ENCODE measurements at regions not wholly inside any gene's neighbourhood (a gene's known extent, or its start where the extent isn't known, plus 50 kb on each side); places are given as distances from the start of the nearest gene placed in this dataset.

DNA sequence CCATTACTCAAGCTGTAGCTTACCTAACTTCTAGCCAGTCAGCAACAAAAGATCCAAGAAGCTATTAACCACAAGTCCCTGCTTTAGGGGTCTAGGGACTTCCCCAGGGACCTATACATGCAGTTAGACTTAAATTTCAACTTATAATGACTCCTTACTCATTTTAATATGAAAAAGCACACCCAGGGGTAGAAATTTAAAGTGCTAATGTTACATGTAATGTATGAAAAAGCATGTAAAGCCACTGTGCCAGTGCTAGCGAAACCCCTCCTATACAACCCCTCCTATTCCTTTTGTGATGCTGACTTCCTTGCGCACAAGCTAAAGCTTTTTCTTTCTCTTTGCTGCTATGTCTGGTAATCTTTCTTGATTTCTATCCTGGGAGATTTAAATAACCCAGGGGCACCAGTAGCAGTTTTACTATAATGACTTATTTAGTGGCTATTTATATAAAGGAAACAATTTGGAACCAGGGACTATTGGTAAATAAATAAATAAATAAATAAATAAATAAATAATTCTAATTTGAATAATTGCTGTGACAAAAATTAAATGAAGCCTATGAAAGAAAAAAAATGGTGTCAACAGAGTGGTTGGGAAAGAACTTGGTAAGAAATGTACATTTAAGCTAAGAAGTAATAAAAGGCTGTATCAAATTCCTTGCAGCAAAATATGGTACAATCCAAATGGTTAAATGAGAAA lies 110.5 kb upstream of the MAGI2 start:
- Histone ChIP-seq H4K20me1 (replicated peaks; ENCODE audit: control insufficient read depth, extremely low read depth, insufficient read depth, low read length) (no peaks in the 10 kb centered on the region), H3K4me2 (ENCODE audit: insufficient read depth, low read length) (no peak overlapping the region), H2AFZ (ENCODE audit: low read depth, low read length) (no peak overlapping the region), H3K9me1 (replicated peaks; ENCODE audit: control insufficient read depth, extremely low read depth, insufficient read depth, low read length) (no peaks in the 10 kb centered on the region), H3K27me3 (ENCODE audit: control insufficient read depth in 2 of 2, insufficient read depth in 2 of 2, low read length in 2 of 2) (no peaks in the 10 kb centered on the region), H3K9ac (replicated peaks; ENCODE audit: extremely low read depth, insufficient read depth, low read length) (no peak overlapping the region), H3K4me3 (replicated peaks in 1 of 3; ENCODE audit: insufficient read depth in 1 of 3, low read depth in 1 of 3, low read length in 3 of 3) (no peak overlapping the region), H3K27ac (ENCODE audit: insufficient read depth, low read depth, low read length) (no peak overlapping the region), H3K36me3 (ENCODE audit: control insufficient read depth in 2 of 2, extremely low read depth in 1 of 2, insufficient read depth in 2 of 2, low read length in 2 of 2) (no peaks in the 10 kb centered on the region), H3K79me2 (ENCODE audit: control insufficient read depth, insufficient read depth, low read length) (no peaks in the 10 kb centered on the region), H3K4me1 (ENCODE audit: control insufficient read depth, extremely low read depth, insufficient read depth, low read length) (no peaks in the 10 kb centered on the region), H3K9me3 (replicated peaks; ENCODE audit: control insufficient read depth, insufficient read depth, low read length) (no peaks in the 10 kb centered on the region)
- intact Hi-C loops (cut with micrococcal nuclease) (no loop called here), dilution Hi-C loops (cut with MboI; ENCODE audit: extremely low pct_ligation_motif_present, low sequenced_read_pairs) (no loop called here)
- TF ChIP-seq POLR2AphosphoS5 (IDR thresholded peaks at IDR 0.05; ENCODE audit: insufficient read depth, low read depth, low read length) (no peak), MAX (IDR thresholded peaks at IDR 0.05; ENCODE audit: insufficient read depth, insufficient read length) (no peak), MYC (IDR thresholded peaks at IDR 0.05; ENCODE audit: low read depth, low read length) (no peak), POLR2A (IDR thresholded peaks at IDR 0.05; ENCODE audit: low read depth, low read length) (no peak), EZH2 (IDR thresholded peaks at IDR 0.05; ENCODE audit: borderline replicate concordance, low read depth, low read length, severe bottlenecking) (no peak), JUN (IDR thresholded peaks at IDR 0.05; ENCODE audit: borderline replicate concordance, insufficient read depth, insufficient read length, low read depth) (no peak)
- TF ChIP-seq, protein P1, sequence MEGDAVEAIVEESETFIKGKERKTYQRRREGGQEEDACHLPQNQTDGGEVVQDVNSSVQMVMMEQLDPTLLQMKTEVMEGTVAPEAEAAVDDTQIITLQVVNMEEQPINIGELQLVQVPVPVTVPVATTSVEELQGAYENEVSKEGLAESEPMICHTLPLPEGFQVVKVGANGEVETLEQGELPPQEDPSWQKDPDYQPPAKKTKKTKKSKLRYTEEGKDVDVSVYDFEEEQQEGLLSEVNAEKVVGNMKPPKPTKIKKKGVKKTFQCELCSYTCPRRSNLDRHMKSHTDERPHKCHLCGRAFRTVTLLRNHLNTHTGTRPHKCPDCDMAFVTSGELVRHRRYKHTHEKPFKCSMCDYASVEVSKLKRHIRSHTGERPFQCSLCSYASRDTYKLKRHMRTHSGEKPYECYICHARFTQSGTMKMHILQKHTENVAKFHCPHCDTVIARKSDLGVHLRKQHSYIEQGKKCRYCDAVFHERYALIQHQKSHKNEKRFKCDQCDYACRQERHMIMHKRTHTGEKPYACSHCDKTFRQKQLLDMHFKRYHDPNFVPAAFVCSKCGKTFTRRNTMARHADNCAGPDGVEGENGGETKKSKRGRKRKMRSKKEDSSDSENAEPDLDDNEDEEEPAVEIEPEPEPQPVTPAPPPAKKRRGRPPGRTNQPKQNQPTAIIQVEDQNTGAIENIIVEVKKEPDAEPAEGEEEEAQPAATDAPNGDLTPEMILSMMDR (IDR thresholded peaks at IDR 0.05; ENCODE audit: extremely low read depth in 1 of 2, insufficient read depth in 1 of 2, low read depth in 1 of 2, low read length in 2 of 2) = no peak
- CTCF ChIA-PET = interaction anchor here (1.6 kb wide), 1 partner anchor 13 kb away, joined by 5 read pairs; no protein-coding TSS in a partner anchor
- no peak for DNase-seq (ENCODE audit: low read depth, low spot score)
- POLR2A ChIA-PET = no interaction called here
- FAIRE-seq = no peak
- BruUV-seq (replicated peaks) = no TSS peak

All from endothelial cell of umbilical vein (primary cell).